Loucy (cell line): ENCODE measurements at regions not wholly inside any gene's neighbourhood (a gene's known extent, or its start where the extent isn't known, plus 50 kb on each side); places are given as distances from the start of the nearest gene placed in this dataset.

ENCODE experiments used
- EZH2phosphoT487 ChIP-seq: fragments of 200-600 bp; IDR thresholded peaks from 2 replicates; pipeline ENCODE4 v1.6.1; 2018; ENCODE audit warnings: antibody characterized with exemption, mild to moderate bottlenecking, moderate library complexity, borderline replicate concordance
- TF ChIP-seq, protein P1 (sequence below): fragments of 200-600 bp; sonication (generic); conservative IDR thresholded peaks from 2 replicates; pipeline ENCODE4 v1.5.1; 2014; ENCODE audit warnings: mild to moderate bottlenecking, antibody characterized with exemption, low read length

DNA sequence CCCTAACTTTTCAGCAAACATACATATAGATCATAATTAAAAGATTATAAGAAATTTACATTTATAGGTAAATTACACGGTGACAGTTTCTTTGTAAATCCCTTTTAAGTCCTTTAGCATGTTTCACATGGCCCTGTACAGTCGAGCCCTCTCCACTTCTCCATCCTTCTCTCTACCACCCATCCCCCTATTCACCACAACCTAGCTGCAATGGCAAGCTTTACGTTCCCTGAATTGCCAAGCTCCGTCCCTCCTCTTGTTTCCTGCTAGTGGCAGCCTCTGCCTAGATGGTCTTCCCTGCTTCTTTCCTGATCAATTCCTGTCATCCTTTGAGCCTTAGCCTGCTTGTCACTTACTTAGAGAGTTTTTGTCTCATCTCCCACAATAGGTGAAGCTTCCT lies 116.2 kb downstream of the TMA16 start:
- TF ChIP-seq EZH2phosphoT487 = no peak
- TF ChIP-seq, protein P1, sequence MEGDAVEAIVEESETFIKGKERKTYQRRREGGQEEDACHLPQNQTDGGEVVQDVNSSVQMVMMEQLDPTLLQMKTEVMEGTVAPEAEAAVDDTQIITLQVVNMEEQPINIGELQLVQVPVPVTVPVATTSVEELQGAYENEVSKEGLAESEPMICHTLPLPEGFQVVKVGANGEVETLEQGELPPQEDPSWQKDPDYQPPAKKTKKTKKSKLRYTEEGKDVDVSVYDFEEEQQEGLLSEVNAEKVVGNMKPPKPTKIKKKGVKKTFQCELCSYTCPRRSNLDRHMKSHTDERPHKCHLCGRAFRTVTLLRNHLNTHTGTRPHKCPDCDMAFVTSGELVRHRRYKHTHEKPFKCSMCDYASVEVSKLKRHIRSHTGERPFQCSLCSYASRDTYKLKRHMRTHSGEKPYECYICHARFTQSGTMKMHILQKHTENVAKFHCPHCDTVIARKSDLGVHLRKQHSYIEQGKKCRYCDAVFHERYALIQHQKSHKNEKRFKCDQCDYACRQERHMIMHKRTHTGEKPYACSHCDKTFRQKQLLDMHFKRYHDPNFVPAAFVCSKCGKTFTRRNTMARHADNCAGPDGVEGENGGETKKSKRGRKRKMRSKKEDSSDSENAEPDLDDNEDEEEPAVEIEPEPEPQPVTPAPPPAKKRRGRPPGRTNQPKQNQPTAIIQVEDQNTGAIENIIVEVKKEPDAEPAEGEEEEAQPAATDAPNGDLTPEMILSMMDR = no peak
